Large intestine (tissue), 3 donors: ENCODE measurements at regions not wholly inside any gene's neighbourhood (a gene's known extent, or its start where the extent isn't known, plus 50 kb on each side); places are given as distances from the start of the nearest gene placed in this dataset.

ENCODE experiments used
- DNase-seq, 2 donors: peaks; one replicate each; pipeline versions ENCODE4 v3.0.0 to v3.0.0-alpha.2; 2013
- H3K27ac ChIP-seq: one replicate; pipeline ENCODE4 v1.5.1; 2013; ENCODE audit warnings: low read length
- H3K27me3 ChIP-seq: 2 replicates; pipeline ENCODE4 v1.6.1; 2013; ENCODE audit warnings: low read length; ENCODE audit not compliant: control insufficient read depth, insufficient read depth
- H3K36me3 ChIP-seq: 2 replicates; pipeline ENCODE4 v1.6.1; 2013; ENCODE audit warnings: low read length; ENCODE audit not compliant: control insufficient read depth, insufficient read depth
- H3K4me1 ChIP-seq: one replicate; pipeline ENCODE4 v1.6.1; 2013; ENCODE audit warnings: low read length; ENCODE audit not compliant: control insufficient read depth, insufficient read depth
- H3K4me3 ChIP-seq: one replicate; pipeline ENCODE4 v1.5.1; 2013; ENCODE audit warnings: low read length
- H3K9me3 ChIP-seq: one replicate; pipeline ENCODE4 v1.6.1; 2013; ENCODE audit warnings: mild to moderate bottlenecking, low read depth, low read length, moderate library complexity; ENCODE audit not compliant: control insufficient read depth
- WGBS: methylation state at CpG from one replicate; pipeline ENCODE4 v1.1.5; 2013; ENCODE audit warnings: low lambda C conversion rate; ENCODE audit not compliant: insufficient coverage; 5-methylcytosine and 5-hydroxymethylcytosine counted together

DNA sequence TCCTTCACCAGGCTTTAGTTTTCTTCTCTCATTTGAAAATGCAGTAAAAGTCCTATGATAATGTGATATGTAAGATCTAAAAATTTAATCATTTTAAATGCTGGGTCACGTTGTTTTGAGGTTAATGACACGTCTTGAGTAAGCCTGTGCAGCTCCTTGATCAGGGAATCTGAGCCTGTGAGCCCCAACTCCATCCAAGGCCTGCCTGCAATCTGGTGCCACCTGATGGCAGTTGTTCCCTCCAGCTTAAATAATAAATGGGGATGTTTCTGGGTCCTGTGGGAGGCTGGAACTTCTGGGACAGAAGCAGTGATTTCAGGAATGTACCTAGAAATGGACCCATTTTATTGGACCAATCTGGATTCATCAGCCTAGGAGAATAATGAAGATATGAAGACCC, 455.4 kb upstream of the ADGRL3 start:
- DNase-seq: no peak
- H3K9me3 ChIP-seq: no peaks in the 10 kb centered on the region
- H3K4me3 ChIP-seq: no peak overlapping the region
- no peaks in the 10 kb centered on the region for H3K4me1 ChIP-seq
- no peak overlapping the region for H3K27ac ChIP-seq
- WGBS: no CpG with 5 or more reads among the region's 2 CpGs
- no peaks in the 10 kb centered on the region for H3K36me3 ChIP-seq
- H3K27me3 ChIP-seq: no peaks in the 10 kb centered on the region

DNA sequence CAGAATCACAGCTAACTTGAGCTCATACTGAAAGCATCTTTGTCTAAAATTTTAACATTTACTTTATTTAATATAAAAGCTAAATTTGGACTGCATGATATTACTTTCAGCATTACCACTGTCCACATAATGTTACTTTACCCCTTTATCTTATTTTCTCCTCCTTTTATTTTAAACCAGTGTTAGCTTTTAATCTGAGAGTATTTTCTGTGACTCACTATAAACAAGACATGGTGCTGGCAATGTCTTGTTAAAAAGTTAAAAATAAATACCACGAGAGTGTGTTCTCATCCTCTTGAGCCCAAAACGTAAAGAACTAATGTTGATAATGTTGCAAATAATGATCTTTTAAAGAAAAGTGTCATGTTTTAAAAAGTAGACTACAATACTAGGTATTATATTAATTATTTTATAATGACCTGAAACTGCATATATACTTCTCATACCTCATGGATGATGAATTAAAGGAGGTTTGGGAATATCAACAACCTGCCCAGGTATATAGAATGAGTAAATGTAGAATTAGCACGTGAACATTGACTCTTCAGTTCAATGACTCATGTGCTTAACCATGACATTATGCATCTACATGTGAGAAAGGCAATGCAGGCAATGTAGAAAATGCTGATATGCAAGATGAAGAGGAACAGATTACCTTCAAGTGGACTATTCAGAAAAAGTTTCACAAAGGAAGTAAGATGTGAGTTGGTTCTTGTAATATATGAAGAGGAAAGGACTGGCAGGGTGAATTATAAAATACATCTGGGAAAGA, 454.1 kb upstream of the ADGRL3 start:
- Histone ChIP-seq H3K4me3 (no peak overlapping the region), H3K4me1 (no peaks in the 10 kb centered on the region), H3K27me3 (no peaks in the 10 kb centered on the region), H3K9me3 (no peaks in the 10 kb centered on the region), H3K27ac (no peak overlapping the region), H3K36me3 (no peaks in the 10 kb centered on the region)
- WGBS: 86% methylated on average over 3 of the region's 3 CpGs
- DNase-seq: no peak

GRCh38 chr4:60750962-60751361, 449.2 kb upstream of the ADGRL3 start:
- DNase-seq: no peak
- Histone ChIP-seq H3K27me3 (no peaks in the 10 kb centered on the region), H3K4me1 (no peaks in the 10 kb centered on the region), H3K27ac (no peak overlapping the region), H3K9me3 (no peaks in the 10 kb centered on the region), H3K4me3 (no peak overlapping the region), H3K36me3 (no peaks in the 10 kb centered on the region)
- 100% methylated on average over 2 of the region's 4 CpGs for WGBS

DNA sequence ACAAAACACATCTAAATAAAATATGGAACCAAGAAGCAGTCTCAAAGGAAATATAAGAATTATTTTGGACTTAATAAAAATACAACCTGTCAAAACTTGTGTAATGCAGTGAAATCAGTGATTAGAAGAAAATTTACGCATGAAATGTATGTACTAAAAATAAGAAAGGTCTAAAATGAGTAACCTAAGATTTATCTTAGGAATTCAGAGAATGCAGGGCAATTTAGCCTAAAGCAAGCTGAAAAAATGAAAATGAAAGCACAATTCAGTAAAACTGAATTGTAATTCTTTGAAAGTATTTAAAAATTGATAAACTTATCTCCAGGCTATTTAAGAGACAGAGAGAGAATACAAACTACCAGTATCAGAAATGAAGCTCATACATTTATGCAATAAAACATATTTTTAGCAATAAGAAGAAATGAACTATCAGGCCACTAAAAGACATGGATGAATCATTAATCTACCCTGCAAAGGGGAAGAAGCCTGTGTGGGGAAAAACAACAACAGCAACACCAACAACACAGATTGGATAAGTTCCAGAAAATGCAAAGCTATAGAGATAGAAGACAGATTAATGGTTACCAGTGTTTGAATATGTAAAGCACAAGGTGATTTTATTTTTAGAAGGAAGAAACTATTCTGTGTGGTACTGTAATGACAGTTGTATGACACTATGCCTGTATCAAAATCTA, 442.0 kb upstream of the ADGRL3 start:
- Histone ChIP-seq H3K27me3 (no peaks in the 10 kb centered on the region), H3K9me3 (no peaks in the 10 kb centered on the region), H3K4me1 (no peaks in the 10 kb centered on the region), H3K36me3 (no peaks in the 10 kb centered on the region), H3K4me3 (no peak overlapping the region), H3K27ac (no peak overlapping the region)
- DNase-seq: no peak
- WGBS: 29% methylated on average over 1 of the region's 1 CpG

- no peak for DNase-seq
- Histone ChIP-seq H3K36me3 (no peaks in the 10 kb centered on the region), H3K27me3 (no peaks in the 10 kb centered on the region), H3K4me1 (no peaks in the 10 kb centered on the region), H3K27ac (no peak overlapping the region), H3K9me3 (no peaks in the 10 kb centered on the region), H3K4me3 (no peak overlapping the region)
- 79% methylated on average over 4 of the region's 4 CpGs for WGBS
These were observed 440.4 kb upstream of the ADGRL3 start for GRCh38 chr4:60759518-60760245.

- Histone ChIP-seq H3K36me3 (no peaks in the 10 kb centered on the region), H3K27me3 (no peaks in the 10 kb centered on the region), H3K4me1 (no peaks in the 10 kb centered on the region), H3K4me3 (no peak overlapping the region), H3K9me3 (no peaks in the 10 kb centered on the region), H3K27ac (no peak overlapping the region)
- DNase-seq: no peak
- WGBS: 79% methylated on average over 3 of the region's 3 CpGs
These were observed 419.3 kb upstream of the ADGRL3 start for GRCh38 chr4:60780874-60781273.

DNA sequence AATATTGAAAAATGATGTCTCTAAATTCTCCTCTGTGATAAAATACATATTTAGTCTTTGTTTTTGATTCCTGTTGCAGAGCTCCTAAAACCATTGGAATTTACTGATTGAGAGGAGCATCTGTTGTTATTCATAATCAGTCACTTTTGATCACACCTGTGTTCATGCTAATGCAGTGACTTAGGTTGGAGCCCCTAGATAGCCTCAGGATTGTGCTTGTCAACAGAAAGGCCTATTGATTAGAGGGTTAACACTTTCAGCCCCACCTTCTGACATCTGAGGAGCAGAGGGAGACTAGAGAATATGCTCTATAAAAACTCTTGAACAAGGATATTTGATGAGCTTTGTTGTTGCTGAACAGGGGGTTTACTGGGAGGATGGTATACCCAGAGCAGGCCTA, 409.5 kb upstream of the ADGRL3 start:
- Histone ChIP-seq H3K9me3 (no peaks in the 10 kb centered on the region), H3K4me1 (no peaks in the 10 kb centered on the region), H3K4me3 (no peak overlapping the region), H3K36me3 (no peaks in the 10 kb centered on the region), H3K27ac (no peak overlapping the region), H3K27me3 (no peaks in the 10 kb centered on the region)
- DNase-seq: no peak

GRCh38 chr4:60794372-60794771, 405.8 kb upstream of the ADGRL3 start:
- WGBS: 100% methylated on average over 3 of the region's 14 CpGs
- H3K36me3 ChIP-seq: no peaks in the 10 kb centered on the region

DNA sequence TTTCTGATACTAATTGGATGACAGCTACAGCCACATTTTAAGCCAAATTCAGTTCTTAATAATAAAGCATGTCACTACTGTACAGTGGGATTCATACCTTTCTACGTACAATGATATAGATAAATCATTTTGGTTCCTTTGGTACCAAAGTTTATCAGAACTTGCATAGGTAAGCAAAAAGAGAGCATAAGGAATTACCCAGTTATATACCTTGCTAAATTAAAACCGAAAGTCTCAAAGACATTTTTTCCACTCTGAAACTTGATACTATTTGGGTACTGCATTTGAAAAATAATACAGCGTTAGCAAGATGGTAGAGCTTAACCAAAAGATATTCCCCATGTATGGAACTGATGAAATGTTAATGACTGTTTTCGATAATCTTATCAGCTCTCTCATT, 400.9 kb upstream of the ADGRL3 start:
- Histone ChIP-seq H3K4me1 (peaks cover 11% of the 10 kb centered on the region), H3K36me3 (no peaks in the 10 kb centered on the region), H3K27me3 (no peaks in the 10 kb centered on the region), H3K27ac (no peak overlapping the region), H3K4me3 (no peak overlapping the region), H3K9me3 (no peaks in the 10 kb centered on the region)
- DNase-seq: no peak
- 96% methylated on average over 3 of the region's 4 CpGs for WGBS

More at GRCh38 chr4:60794372-60794771, 405.8 kb upstream of the ADGRL3 start:
- H3K4me1 ChIP-seq: no peaks in the 10 kb centered on the region
- no peak for DNase-seq
- no peak overlapping the region for H3K27ac ChIP-seq
- H3K9me3 ChIP-seq: no peaks in the 10 kb centered on the region
- H3K27me3 ChIP-seq: no peaks in the 10 kb centered on the region
- no peak overlapping the region for H3K4me3 ChIP-seq

DNA sequence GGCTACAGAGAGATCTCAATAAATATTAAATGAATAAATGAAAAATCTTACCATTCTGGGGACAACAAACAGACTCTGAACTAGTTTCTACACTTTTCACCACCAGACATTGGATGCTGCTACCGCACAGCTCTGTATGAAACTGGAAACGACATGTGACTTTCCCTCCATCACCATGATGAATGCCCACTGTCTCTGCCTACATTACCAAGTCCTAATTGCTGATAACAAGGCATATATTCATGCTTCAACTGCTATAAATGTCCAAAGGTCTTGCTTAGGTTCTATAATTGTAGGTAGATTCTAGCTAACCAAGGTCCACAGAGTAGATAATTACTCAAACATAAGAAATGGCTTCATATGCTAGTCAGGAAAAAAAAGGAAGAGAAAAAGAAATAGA, 399.4 kb upstream of the ADGRL3 start:
- Histone ChIP-seq H3K4me3 (no peak overlapping the region), H3K36me3 (no peaks in the 10 kb centered on the region)
- peak; percentile 70 to 84 for DNase-seq

More for the DNA sequence above, 399.4 kb upstream of the ADGRL3 start:
- no CpG with 5 or more reads among the region's 2 CpGs for WGBS
- no peaks in the 10 kb centered on the region for H3K27me3 ChIP-seq
- no peaks in the 10 kb centered on the region for H3K9me3 ChIP-seq
- H3K27ac ChIP-seq: peak overlapping the region; percentile 71
- H3K4me1 ChIP-seq: peaks cover 11% of the 10 kb centered on the region
